SK-N-SH (cell line): ENCODE measurements at regions not wholly inside any gene's neighbourhood (a gene's known extent, or its start where the extent isn't known, plus 50 kb on each side); places are given as distances from the start of the nearest gene placed in this dataset.

Experiments
- CTCF ChIA-PET: fragments of 300-600, 350-600 bp; formaldehyde crosslinking; extraction: SDS; loops from one replicate; lab custom pipeline; 2021; lab: Yijun Ruan, JAX
- POLR2A ChIA-PET: fragments of 350-600 bp; sonication (Branson Sonifier 250); formaldehyde crosslinking; extraction: SDS; loops from one replicate; lab custom pipeline; 2020; ENCODE audit warnings: antibody characterized with exemption, inconsistent platforms; lab: Yijun Ruan, JAX
- DNase-seq: peaks from one replicate; pipeline ENCODE4 v3.0.0; 2012
- H2AFZ ChIP-seq: fragments of 200-600 bp; sonication (generic); 2 replicates; pipeline ENCODE4 v1.8.1; 2016; ENCODE audit warnings: antibody characterized with exemption, mild to moderate bottlenecking, low read depth
- H3F3A ChIP-seq: fragments of 200-600 bp; sonication (generic); replicated peaks from 2 replicates; pipeline ENCODE3; 2016; ENCODE audit warnings: antibody characterized with exemption, mild to moderate bottlenecking; ENCODE audit not compliant: insufficient read depth
- H3K27ac ChIP-seq, 2 experiments: fragments of 200-500 bp in 1 of 2; fragments of 200-600 bp in 1 of 2; sonication (Bioruptor generic) in 1 of 2; sonication (generic), shearing (Covaris generic) in 1 of 2; 2 replicates each; pipeline versions ENCODE4 v1.5.1 to v1.6.1; 2014 to 2016; ENCODE audit warnings: low read depth in 2 of 2, inconsistent platforms in 1 of 2, low read length in 1 of 2, mild to moderate bottlenecking in 1 of 2, mixed read lengths in 1 of 2
- H3K27me3 ChIP-seq: fragments of 200-600 bp; sonication (generic), shearing (Covaris generic); 2 replicates; pipeline ENCODE4 v1.6.1; 2016; ENCODE audit warnings: mixed run types; ENCODE audit not compliant: insufficient read depth
- H3K36me3 ChIP-seq, 2 experiments: fragments of 200-500 bp in 1 of 2; fragments of 200-600 bp in 1 of 2; sonication (Bioruptor generic) in 1 of 2; sonication (generic) in 1 of 2; replicated peaks in 1 of 2; 2 replicates each; pipeline versions ENCODE3 to v1.5.1; 2014 to 2016; ENCODE audit warnings: low read length in 1 of 2, mild to moderate bottlenecking in 1 of 2; ENCODE audit not compliant: insufficient read depth in 2 of 2, control insufficient read depth in 1 of 2
- H3K4me1 ChIP-seq, 2 experiments: fragments of 200-500 bp in 1 of 2; fragments of 200-600 bp in 1 of 2; sonication (Bioruptor generic) in 1 of 2; sonication (generic), shearing (Covaris generic) in 1 of 2; 2 replicates each; pipeline versions ENCODE4 v1.5.1 to v1.6.1; 2014 to 2016; ENCODE audit warnings: low read depth in 1 of 2, low read length in 1 of 2, mixed run types in 1 of 2; ENCODE audit not compliant: insufficient read depth in 2 of 2, control insufficient read depth in 1 of 2
- H3K4me2 ChIP-seq: fragments of 200-600 bp; sonication (generic), shearing (Covaris generic); 2 replicates; pipeline ENCODE4 v1.6.1; 2017; ENCODE audit warnings: mixed run types
- H3K4me3 ChIP-seq, 2 experiments: fragments of 200-500 bp in 1 of 2; fragments of 200-600 bp in 1 of 2; sonication (Bioruptor generic) in 1 of 2; sonication (generic), shearing (Covaris generic) in 1 of 2; 2 replicates each; pipeline versions ENCODE4 v1.5.1 to v1.8.1; 2014 to 2016; ENCODE audit warnings: low read depth in 2 of 2, inconsistent platforms in 1 of 2, low read length in 1 of 2, mild to moderate bottlenecking in 1 of 2, mixed read lengths in 1 of 2, moderate library complexity in 1 of 2
- H3K79me2 ChIP-seq: fragments of 200-600 bp; sonication (generic); 2 replicates; pipeline ENCODE4 v1.8.1; 2017; ENCODE audit warnings: mild to moderate bottlenecking; ENCODE audit not compliant: insufficient read depth
- H3K9ac ChIP-seq: fragments of 200-600 bp; sonication (generic); 2 replicates; pipeline ENCODE4 v1.6.1; 2017; ENCODE audit warnings: mixed run types
- H3K9me2 ChIP-seq: fragments of 200-600 bp; sonication (generic); 2 replicates; pipeline ENCODE4 v1.6.1; 2017; ENCODE audit warnings: mixed run types
- H3K9me3 ChIP-seq: fragments of 200-600 bp; sonication (generic); 2 replicates; pipeline ENCODE4 v1.6.1; 2017; ENCODE audit warnings: mixed run types, mild to moderate bottlenecking, moderate library complexity
- H4K20me1 ChIP-seq: fragments of 200-600 bp; sonication (generic); 2 replicates; pipeline ENCODE4 v1.6.1; 2017; ENCODE audit warnings: mild to moderate bottlenecking, mixed run types; ENCODE audit not compliant: insufficient read depth
- ELF1 ChIP-seq: IDR thresholded peaks from 2 replicates; pipeline ENCODE4 v1.4.0; 2012
- EP300 ChIP-seq, 2 experiments: IDR thresholded peaks; 2 replicates each; pipeline versions ENCODE4 v1.4.0 to v1.6.1; 2012; ENCODE audit warnings: borderline replicate concordance in 1 of 2, low read depth in 1 of 2, low read length in 1 of 2
- FOSL2 ChIP-seq: IDR thresholded peaks from 2 replicates; pipeline ENCODE4 v1.4.0; 2012; ENCODE audit warnings: low read depth, mild to moderate bottlenecking, moderate library complexity, borderline replicate concordance
- FOXJ3 ChIP-seq: sonication (generic); formaldehyde crosslinking; IDR thresholded peaks from 2 replicates; pipeline ENCODE4 v1.5.1; 2020; ENCODE audit warnings: mild to moderate bottlenecking, missing genetic modification reagents
- FOXM1 ChIP-seq: IDR thresholded peaks from 2 replicates; pipeline ENCODE4 v1.4.0; 2012; ENCODE audit warnings: low read depth, mild to moderate bottlenecking
- GABPA ChIP-seq: IDR thresholded peaks from 2 replicates; pipeline ENCODE4 v1.4.0; 2012; ENCODE audit warnings: low read depth, mild to moderate bottlenecking
- GATA2 ChIP-seq: sonication (generic); formaldehyde crosslinking; IDR thresholded peaks from 2 replicates; pipeline ENCODE4 v1.5.0; 2020; ENCODE audit warnings: mild to moderate bottlenecking, missing genetic modification reagents
- JUND ChIP-seq: IDR thresholded peaks from 2 replicates; pipeline ENCODE4 v1.4.0; 2012
- MEF2A ChIP-seq: IDR thresholded peaks from 2 replicates; pipeline ENCODE4 v1.4.0; 2012; ENCODE audit warnings: low read depth, borderline replicate concordance
- MXI1 ChIP-seq: IDR thresholded peaks from 2 replicates; pipeline ENCODE4 v1.6.1; 2012; ENCODE audit warnings: mild to moderate bottlenecking, low read depth, low read length, improper control_type of control experiment
- NFIC ChIP-seq: IDR thresholded peaks from 2 replicates; pipeline ENCODE4 v1.4.0; 2012; ENCODE audit warnings: borderline replicate concordance
- POLR2AphosphoS5 ChIP-seq: IDR thresholded peaks from 2 replicates; pipeline ENCODE4 v1.6.1; 2012; ENCODE audit warnings: low read depth, low read length
- RAD21 ChIP-seq: IDR thresholded peaks from 2 replicates; pipeline ENCODE4 v1.6.1; 2012; ENCODE audit warnings: mild to moderate bottlenecking, low read length
- RCOR1 ChIP-seq: fragments of 150-350 bp; IDR thresholded peaks from 2 replicates; pipeline ENCODE4 v1.6.1; 2017; ENCODE audit warnings: antibody characterized with exemption, low read length
- RFX5 ChIP-seq: IDR thresholded peaks from 2 replicates; pipeline ENCODE4 v1.6.1; 2012; ENCODE audit warnings: mild to moderate bottlenecking, improper control_type of control experiment, low read length
- SIN3A ChIP-seq: IDR thresholded peaks from 2 replicates; pipeline ENCODE4 v1.6.1; 2012; ENCODE audit warnings: low read depth, mild to moderate bottlenecking, low read length, moderate library complexity, borderline replicate concordance
- TCF12 ChIP-seq: IDR thresholded peaks from 2 replicates; pipeline ENCODE4 v1.4.0; 2012
- TEAD4 ChIP-seq: IDR thresholded peaks from 2 replicates; pipeline ENCODE4 v1.4.0; 2012; ENCODE audit warnings: mild to moderate bottlenecking, borderline replicate concordance; ENCODE audit not compliant: insufficient read depth
- YY1 ChIP-seq: IDR thresholded peaks from 2 replicates; pipeline ENCODE4 v1.4.0; 2012; ENCODE audit warnings: low read depth, mild to moderate bottlenecking
- ZBTB33 ChIP-seq: IDR thresholded peaks from 2 replicates; pipeline ENCODE4 v1.4.0; 2012; ENCODE audit warnings: low read depth, borderline replicate concordance
- WGBS: methylation state at CpG from one replicate; pipeline ENCODE4 v1.1.6; 2017; ENCODE audit warnings: low lambda C conversion rate; 5-methylcytosine and 5-hydroxymethylcytosine counted together
- TF ChIP-seq, protein P1 (sequence below): fragments of 150-350 bp; IDR thresholded peaks from 2 replicates; pipeline ENCODE4 v1.6.1; 2016; ENCODE audit warnings: mild to moderate bottlenecking, low read depth, low read length
- TF ChIP-seq, protein P2 (sequence below): IDR thresholded peaks from 2 replicates; pipeline ENCODE4 v1.4.0; 2012; ENCODE audit warnings: low read depth, borderline replicate concordance
- TF ChIP-seq, protein P3 (sequence below): fragments of 200-600 bp; sonication (generic); IDR thresholded peaks from 2 replicates; pipeline ENCODE4 v1.6.1; 2017; ENCODE audit warnings: antibody characterized with exemption, mild to moderate bottlenecking, moderate library complexity
- TF ChIP-seq, protein P4 (sequence below): IDR thresholded peaks from 2 replicates; pipeline ENCODE4; 2012

- ChIA-PET POLR2A (no interaction called here), CTCF (no interaction called here)
- H3K4me2 ChIP-seq, result no peak overlapping the region
- H3K4me1 ChIP-seq, result no peaks in the 10 kb centered on the region
- H3F3A ChIP-seq, result no peaks in the 10 kb centered on the region
- no peaks in the 10 kb centered on the region for H3K36me3 ChIP-seq
- no peaks in the 10 kb centered on the region for H3K9me3 ChIP-seq
- no peak overlapping the region for H3K4me3 ChIP-seq
- no peak for DNase-seq
- H3K27me3 ChIP-seq, result no peaks in the 10 kb centered on the region
- no peaks in the 10 kb centered on the region for H3K9me2 ChIP-seq
- H2AFZ ChIP-seq, result no peak overlapping the region
- TF ChIP-seq JUND, result no peak
- no peak for TF ChIP-seq ZBTB33
- no peak for TF ChIP-seq TEAD4
- no peak for TF ChIP-seq TCF12
- no peak for TF ChIP-seq RCOR1
- no peak for TF ChIP-seq GABPA
- TF ChIP-seq FOSL2, result no peak
- no peak for TF ChIP-seq FOXM1
- no peak for TF ChIP-seq EP300 (IDR thresholded peaks at IDR 0.05; ENCODE audit: borderline replicate concordance in 1 of 2, low read depth in 1 of 2, low read length in 1 of 2)
- no peak overlapping the region for H3K9ac ChIP-seq
- no peak overlapping the region for H3K27ac ChIP-seq
- no peaks in the 10 kb centered on the region for H4K20me1 ChIP-seq
- 72% methylated on average over 5 of the region's 5 CpGs for WGBS
- H3K79me2 ChIP-seq, result no peaks in the 10 kb centered on the region
Measured at GRCh38 chr1:104720741-104721140, 971.0 kb downstream of the AMY1C start.

DNA sequence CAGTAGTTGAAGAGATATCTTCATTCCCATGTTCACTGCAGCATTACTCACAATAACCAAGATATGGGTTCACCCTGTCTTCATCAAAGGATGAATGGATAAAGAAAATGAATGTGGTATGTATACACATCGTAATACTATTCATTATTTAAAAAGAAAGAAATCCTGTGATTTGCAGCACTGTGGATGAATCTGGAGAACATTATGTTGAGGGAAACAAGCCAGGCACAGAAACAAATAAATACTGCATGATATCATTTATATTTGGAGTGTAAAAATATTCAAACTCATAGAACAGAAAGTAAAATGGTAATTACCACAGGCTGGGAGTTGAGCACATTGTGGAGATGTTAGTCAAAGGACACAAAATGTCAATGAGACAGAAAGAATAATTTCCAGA, 977.2 kb downstream of the AMY1C start:
- Histone ChIP-seq H3K9me2 (no peaks in the 10 kb centered on the region), H3K9me3 (no peaks in the 10 kb centered on the region), H3K27me3 (no peaks in the 10 kb centered on the region), H2AFZ (no peak overlapping the region), H3K27ac (no peak overlapping the region), H3K79me2 (no peaks in the 10 kb centered on the region), H3K4me1 (no peaks in the 10 kb centered on the region), H4K20me1 (no peaks in the 10 kb centered on the region), H3K36me3 (no peaks in the 10 kb centered on the region), H3K9ac (no peak overlapping the region), H3K4me3 (no peak overlapping the region), H3K4me2 (no peak overlapping the region), H3F3A (no peaks in the 10 kb centered on the region)
- POLR2A ChIA-PET, result no interaction called here
- CTCF ChIA-PET, result no interaction called here
- WGBS, result 12% methylated on average over 1 of the region's 1 CpG
- TF ChIP-seq RAD21 (no peak), JUND (no peak), MXI1 (no peak), SIN3A (no peak), MEF2A (no peak), FOSL2 (no peak), RFX5 (no peak), ELF1 (no peak), TEAD4 (no peak), FOXJ3 (CRISPR knock-in tag) (no peak), YY1 (no peak), NFIC (no peak), GATA2 (CRISPR knock-in tag) (no peak), EP300 (IDR thresholded peaks at IDR 0.05; ENCODE audit: borderline replicate concordance in 1 of 2, low read depth in 1 of 2, low read length in 1 of 2) (no peak), POLR2AphosphoS5 (no peak)
- TF ChIP-seq, protein P1, sequence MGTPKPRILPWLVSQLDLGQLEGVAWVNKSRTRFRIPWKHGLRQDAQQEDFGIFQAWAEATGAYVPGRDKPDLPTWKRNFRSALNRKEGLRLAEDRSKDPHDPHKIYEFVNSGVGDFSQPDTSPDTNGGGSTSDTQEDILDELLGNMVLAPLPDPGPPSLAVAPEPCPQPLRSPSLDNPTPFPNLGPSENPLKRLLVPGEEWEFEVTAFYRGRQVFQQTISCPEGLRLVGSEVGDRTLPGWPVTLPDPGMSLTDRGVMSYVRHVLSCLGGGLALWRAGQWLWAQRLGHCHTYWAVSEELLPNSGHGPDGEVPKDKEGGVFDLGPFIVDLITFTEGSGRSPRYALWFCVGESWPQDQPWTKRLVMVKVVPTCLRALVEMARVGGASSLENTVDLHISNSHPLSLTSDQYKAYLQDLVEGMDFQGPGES, result no peak
- TF ChIP-seq, protein P2, sequence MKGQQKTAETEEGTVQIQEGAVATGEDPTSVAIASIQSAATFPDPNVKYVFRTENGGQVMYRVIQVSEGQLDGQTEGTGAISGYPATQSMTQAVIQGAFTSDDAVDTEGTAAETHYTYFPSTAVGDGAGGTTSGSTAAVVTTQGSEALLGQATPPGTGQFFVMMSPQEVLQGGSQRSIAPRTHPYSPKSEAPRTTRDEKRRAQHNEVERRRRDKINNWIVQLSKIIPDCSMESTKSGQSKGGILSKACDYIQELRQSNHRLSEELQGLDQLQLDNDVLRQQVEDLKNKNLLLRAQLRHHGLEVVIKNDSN, result no peak
- TF ChIP-seq, protein P3, sequence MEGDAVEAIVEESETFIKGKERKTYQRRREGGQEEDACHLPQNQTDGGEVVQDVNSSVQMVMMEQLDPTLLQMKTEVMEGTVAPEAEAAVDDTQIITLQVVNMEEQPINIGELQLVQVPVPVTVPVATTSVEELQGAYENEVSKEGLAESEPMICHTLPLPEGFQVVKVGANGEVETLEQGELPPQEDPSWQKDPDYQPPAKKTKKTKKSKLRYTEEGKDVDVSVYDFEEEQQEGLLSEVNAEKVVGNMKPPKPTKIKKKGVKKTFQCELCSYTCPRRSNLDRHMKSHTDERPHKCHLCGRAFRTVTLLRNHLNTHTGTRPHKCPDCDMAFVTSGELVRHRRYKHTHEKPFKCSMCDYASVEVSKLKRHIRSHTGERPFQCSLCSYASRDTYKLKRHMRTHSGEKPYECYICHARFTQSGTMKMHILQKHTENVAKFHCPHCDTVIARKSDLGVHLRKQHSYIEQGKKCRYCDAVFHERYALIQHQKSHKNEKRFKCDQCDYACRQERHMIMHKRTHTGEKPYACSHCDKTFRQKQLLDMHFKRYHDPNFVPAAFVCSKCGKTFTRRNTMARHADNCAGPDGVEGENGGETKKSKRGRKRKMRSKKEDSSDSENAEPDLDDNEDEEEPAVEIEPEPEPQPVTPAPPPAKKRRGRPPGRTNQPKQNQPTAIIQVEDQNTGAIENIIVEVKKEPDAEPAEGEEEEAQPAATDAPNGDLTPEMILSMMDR, result no peak
- TF ChIP-seq, protein P4, sequence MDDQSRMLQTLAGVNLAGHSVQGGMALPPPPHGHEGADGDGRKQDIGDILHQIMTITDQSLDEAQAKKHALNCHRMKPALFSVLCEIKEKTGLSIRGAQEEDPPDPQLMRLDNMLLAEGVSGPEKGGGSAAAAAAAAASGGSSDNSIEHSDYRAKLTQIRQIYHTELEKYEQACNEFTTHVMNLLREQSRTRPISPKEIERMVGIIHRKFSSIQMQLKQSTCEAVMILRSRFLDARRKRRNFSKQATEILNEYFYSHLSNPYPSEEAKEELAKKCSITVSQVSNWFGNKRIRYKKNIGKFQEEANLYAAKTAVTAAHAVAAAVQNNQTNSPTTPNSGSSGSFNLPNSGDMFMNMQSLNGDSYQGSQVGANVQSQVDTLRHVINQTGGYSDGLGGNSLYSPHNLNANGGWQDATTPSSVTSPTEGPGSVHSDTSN, result no peak
- no peak for DNase-seq
